Stimulated activated CD4-positive, alpha-beta T cell treated with anti-CD3 and anti-CD28 coated beads, TNF-alpha, amount 100 ng/mL, for 48 hours (primary cell): ENCODE measurements at regions not wholly inside any gene's neighbourhood (a gene's known extent, or its start where the extent isn't known, plus 50 kb on each side); places are given as distances from the start of the nearest gene placed in this dataset.
"Not testable (repeated sequence)": the region's sequence is repeated elsewhere in the genome, so short reads cannot be mapped to it uniquely, and the experiment has no call there.

Experiments used
- DNase-seq, 3 donors: peaks; one replicate each; pipeline ENCODE4 v3.0.0-alpha.2; 2020; ENCODE audit warnings: low read depth in 3 of 3

DNA sequence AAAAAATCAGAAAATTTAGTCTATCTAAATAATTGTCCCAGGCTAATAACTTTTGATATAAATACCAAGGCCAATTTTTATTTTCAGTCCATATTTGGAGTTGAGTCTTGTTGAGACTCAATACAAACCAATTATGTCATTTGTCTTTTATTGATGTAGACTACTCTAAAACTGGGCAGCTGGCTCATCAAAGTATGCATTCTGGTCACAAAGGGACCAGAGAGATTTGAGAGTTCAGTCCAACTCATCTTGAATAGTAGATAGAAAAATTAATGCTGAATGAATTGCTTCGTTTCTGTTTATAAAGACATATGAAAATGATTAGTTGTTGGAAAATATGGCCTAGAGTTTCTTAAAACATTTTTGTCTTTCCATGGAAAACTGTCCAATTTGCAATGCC lies 412.5 kb upstream of the KLHL4 start:
- DNase-seq: no peak

DNA sequence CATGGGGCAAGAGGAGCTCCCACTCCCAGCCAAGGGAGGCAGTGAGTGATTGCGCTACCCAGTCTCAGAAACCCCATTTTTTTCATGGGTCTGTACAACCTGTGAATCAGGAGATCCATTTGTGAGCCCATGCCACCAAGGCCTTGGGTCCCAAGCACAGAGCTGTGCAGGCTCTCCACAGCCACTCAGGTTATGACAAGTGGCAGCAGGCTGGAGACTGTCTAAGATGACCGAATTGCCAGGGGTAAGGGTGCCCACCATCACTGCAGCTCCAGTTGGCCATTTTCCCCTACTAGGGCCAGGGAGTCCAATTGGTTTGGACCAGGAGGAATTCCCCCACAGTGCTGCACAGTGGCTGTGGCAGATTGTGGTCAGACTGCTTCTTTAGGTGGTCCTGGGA lies 407.5 kb upstream of the KLHL4 start:
- DNase-seq: no peak

DNA sequence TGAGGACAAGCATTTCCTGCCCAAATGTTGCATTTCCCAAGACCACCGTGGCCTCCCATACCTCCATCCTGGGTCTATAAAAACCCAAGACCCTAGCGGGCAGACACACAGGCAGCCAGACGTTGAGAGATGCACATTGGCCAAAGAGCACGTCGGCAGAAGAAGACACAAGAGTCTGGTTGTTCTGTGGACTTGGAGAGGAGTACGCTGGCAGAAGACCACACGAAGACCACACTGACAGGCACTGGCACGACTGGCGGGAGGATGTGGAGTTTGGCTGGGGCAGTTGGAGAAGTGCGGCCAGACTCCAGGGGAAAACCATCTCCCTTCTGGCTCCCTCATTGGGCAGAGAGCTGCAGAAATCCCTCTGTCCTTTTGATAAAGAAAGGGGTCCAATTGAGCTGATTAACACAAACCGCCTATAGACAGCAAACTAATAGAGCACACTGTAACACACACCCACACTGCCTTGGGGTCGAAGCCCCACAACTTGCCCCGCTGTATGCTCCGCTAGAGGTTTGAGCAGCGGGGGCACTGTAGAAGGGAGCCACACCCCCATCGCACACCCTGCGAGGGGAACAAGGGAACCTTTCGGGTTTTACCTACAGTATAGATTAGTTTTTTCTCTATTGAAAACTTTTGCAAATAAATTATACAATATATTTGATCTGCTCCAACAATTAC lies 376.7 kb upstream of the KLHL4 start:
- DNase-seq: no peak

DNA sequence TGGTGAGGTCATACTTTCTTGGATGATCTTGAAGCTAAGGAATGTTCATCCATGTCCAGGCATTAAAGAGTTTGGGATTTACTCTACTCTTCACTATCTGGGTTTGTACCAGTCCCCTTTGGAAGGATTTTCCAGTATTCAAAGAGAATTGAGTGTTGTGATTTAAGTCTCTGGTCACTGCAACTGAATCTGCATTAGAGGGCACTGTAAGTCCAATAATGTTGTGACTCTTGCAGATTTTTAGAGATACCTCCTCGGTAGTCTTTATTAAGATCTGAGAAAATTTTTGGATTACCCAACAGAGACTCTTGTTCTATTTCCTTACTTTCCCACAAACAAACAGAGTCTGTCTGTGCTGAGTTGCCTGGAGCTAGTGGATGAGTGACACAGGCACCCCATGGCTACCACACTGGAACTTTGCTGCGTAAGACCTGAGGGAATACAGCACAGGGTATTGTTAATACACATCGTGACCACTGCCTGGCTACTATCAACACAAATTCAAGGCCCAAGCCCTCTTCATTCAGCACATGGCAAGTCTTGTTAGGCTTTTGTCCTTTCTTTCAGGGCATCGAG lies 357.1 kb upstream of the KLHL4 start:
- no peak for DNase-seq

DNA sequence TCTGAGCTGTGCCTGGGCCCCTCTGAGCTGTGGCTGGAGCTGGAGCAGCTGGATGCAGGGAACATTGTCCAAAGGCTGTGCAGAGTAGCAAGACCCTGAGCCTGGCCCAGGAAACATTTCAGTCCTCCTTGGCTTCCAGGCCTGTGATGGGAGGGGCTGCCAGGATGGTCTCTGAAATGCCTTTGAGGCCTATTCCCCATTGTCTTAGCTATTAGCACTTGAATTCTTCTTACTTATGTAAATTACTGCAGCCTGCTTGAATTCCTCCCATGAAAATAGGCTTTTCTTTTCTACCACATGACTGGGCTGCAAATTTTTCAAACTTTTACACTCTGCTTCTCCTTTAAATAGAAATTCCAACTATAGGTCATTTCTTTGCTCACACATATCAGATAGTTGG lies 349.8 kb upstream of the KLHL4 start:
- no peak for DNase-seq

DNA sequence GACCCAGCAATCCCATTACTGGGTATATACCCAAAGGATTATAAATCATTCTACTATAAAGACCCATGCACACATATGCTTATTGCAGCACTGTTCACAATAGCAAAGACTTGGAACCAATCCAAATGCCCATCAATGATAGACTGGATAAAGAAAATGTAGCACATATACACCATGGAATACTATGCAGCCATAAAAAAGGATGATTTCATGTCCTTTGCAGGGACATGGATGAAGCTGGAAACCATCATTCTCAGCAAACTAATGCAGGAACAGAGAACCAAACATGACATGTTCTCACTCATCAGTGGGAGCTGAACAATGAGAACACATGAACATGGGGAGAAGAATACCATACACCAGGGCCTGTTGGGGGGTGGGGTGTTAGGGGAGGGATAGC lies 339.6 kb upstream of the KLHL4 start:
- not testable (repeated sequence) for DNase-seq
